GM21723 (cell line): ENCODE measurements at regions not wholly inside any gene's neighbourhood (a gene's known extent, or its start where the extent isn't known, plus 50 kb on each side); places are given as distances from the start of the nearest gene placed in this dataset.

ENCODE experiments used
- ATAC-seq: cut with Tn5 transposase; IDR thresholded peaks from one replicate; pipeline ENCODE4 v1.9.1; 2021; ENCODE audit warnings: mild to moderate bottlenecking, moderate library complexity; ENCODE audit not compliant: unreplicated experiment

GRCh38 chr2:17309181-17309580, 209.1 kb downstream of the RAD51AP2 start:
- ATAC-seq = no peak

- no peak for ATAC-seq
Observed at GRCh38 chr2:17306706-17307105, 211.5 kb downstream of the RAD51AP2 start.

GRCh38 chr2:17306219-17306618, 212.0 kb downstream of the RAD51AP2 start:
- ATAC-seq = no peak

- no peak for ATAC-seq
Observed at GRCh38 chr2:17303521-17303920, 214.7 kb downstream of the RAD51AP2 start.

- no peak for ATAC-seq
Observed at GRCh38 chr2:17303054-17303453, 215.2 kb downstream of the RAD51AP2 start.

- no peak for ATAC-seq
Observed at GRCh38 chr2:17302281-17302680, 216.0 kb downstream of the RAD51AP2 start.

GRCh38 chr2:17301437-17301836, 216.8 kb downstream of the RAD51AP2 start:
- no peak for ATAC-seq

- no peak for ATAC-seq
Observed at GRCh38 chr2:17299891-17300540, 218.2 kb downstream of the RAD51AP2 start.

- no peak for ATAC-seq
Observed at GRCh38 chr2:17298453-17298852, 219.8 kb downstream of the RAD51AP2 start.

GRCh38 chr2:17296686-17297085, 221.6 kb downstream of the RAD51AP2 start:
- no peak for ATAC-seq

GRCh38 chr2:17289669-17290068, 228.6 kb downstream of the RAD51AP2 start:
- ATAC-seq = no peak

- no peak for ATAC-seq
Observed at GRCh38 chr2:17287183-17287582, 231.1 kb downstream of the RAD51AP2 start.

GRCh38 chr2:17282826-17283225, 235.4 kb downstream of the RAD51AP2 start:
- no peak for ATAC-seq

GRCh38 chr2:17282245-17282644, 236.0 kb downstream of the RAD51AP2 start:
- no peak for ATAC-seq

GRCh38 chr2:17276220-17276619, 242.0 kb downstream of the RAD51AP2 start:
- no peak for ATAC-seq

- ATAC-seq = no peak
Observed at GRCh38 chr2:17272652-17273525, 245.4 kb downstream of the RAD51AP2 start.

- ATAC-seq = no peak
Observed at GRCh38 chr2:17272170-17272569, 246.1 kb downstream of the RAD51AP2 start.

- ATAC-seq = no peak
Observed at GRCh38 chr2:17271416-17271815, 246.8 kb downstream of the RAD51AP2 start.

- no peak for ATAC-seq
Observed at GRCh38 chr2:17270894-17271293, 247.3 kb downstream of the RAD51AP2 start.

- ATAC-seq = no peak
Observed at GRCh38 chr2:17263570-17263968, 254.7 kb downstream of the RAD51AP2 start.

GRCh38 chr2:17262854-17263569, 255.2 kb downstream of the RAD51AP2 start:
- ATAC-seq = no peak

- no peak for ATAC-seq
Observed at GRCh38 chr2:17259613-17260012, 258.6 kb downstream of the RAD51AP2 start.
